H1 (cell line): ENCODE measurements at regions not wholly inside any gene's neighbourhood (a gene's known extent, or its start where the extent isn't known, plus 50 kb on each side); places are given as distances from the start of the nearest gene placed in this dataset.

ENCODE experiments used
- CTCF ChIA-PET: fragments of 300-600 bp; sonication (Branson Sonifier 250); formaldehyde crosslinking; loops from one replicate; lab custom pipeline; 2021; ENCODE audit not compliant: partially characterized antibody; lab: Charles Lee
- POLR2A ChIA-PET: fragments of 300-600 bp; sonication (Branson Sonifier 250); formaldehyde crosslinking; loops from one replicate; lab custom pipeline; 2021; ENCODE audit warnings: inconsistent platforms; ENCODE audit not compliant: partially characterized antibody; lab: Charles Lee
- DNase-seq, 2 experiments: peaks; one replicate each; pipeline versions ENCODE4 v3.0.0 to v3.0.0-alpha.2; 2010 to 2022; ENCODE audit warnings: low spot score in 2 of 2, low read depth in 1 of 2, mixed read lengths in 1 of 2
- FAIRE-seq: peaks from 2 replicates; lab custom pipeline; 2011; peaks lifted over from hg19 to GRCh38; lab: Jason Lieb, UNC
- H2AFZ ChIP-seq: 2 replicates; pipeline ENCODE4 v1.8.1; 2012; ENCODE audit warnings: low read length, inconsistent platforms
- H2AK5ac ChIP-seq: 2 replicates; pipeline ENCODE4 v1.6.1; 2013; ENCODE audit warnings: low read depth, low read length
- H2BK120ac ChIP-seq: replicated peaks from 2 replicates; pipeline ENCODE3; 2013; ENCODE audit warnings: low read depth, low read length, inconsistent platforms
- H2BK12ac ChIP-seq: 2 replicates; pipeline ENCODE4 v1.6.1; 2013; ENCODE audit warnings: low read depth, low read length
- H2BK15ac ChIP-seq: 2 replicates; pipeline ENCODE4 v1.6.1; 2013; ENCODE audit warnings: low read length
- H2BK20ac ChIP-seq: 2 replicates; pipeline ENCODE4 v1.6.1; 2013; ENCODE audit warnings: low read length
- H2BK5ac ChIP-seq: 2 replicates; pipeline ENCODE4 v1.6.1; 2013; ENCODE audit warnings: low read depth, low read length
- H3K14ac ChIP-seq: 2 replicates; pipeline ENCODE4 v1.6.1; 2013; ENCODE audit warnings: inconsistent platforms; ENCODE audit not compliant: insufficient read length
- H3K18ac ChIP-seq: 2 replicates; pipeline ENCODE4 v1.6.1; 2013; ENCODE audit warnings: low read length; ENCODE audit errors: extremely low read depth
- H3K23ac ChIP-seq: 2 replicates; pipeline ENCODE4 v1.6.1; 2013; ENCODE audit warnings: inconsistent platforms; ENCODE audit not compliant: insufficient read length
- H3K23me2 ChIP-seq: 2 replicates; pipeline ENCODE4 v1.6.1; 2013; ENCODE audit warnings: low read depth, low read length
- H3K27ac ChIP-seq: 2 replicates; pipeline ENCODE4 v1.6.1; 2011; ENCODE audit warnings: low read depth, low read length, inconsistent platforms
- H3K27me3 ChIP-seq, 4 experiments: replicated peaks in 1 of 4; 1 replicate in 1 of 4; 2 replicates in 3 of 4; pipeline versions ENCODE4 v1.6.1 to v1.8.1; 2011 to 2013; ENCODE audit warnings: low read length in 3 of 4, mild to moderate bottlenecking in 3 of 4, inconsistent platforms in 2 of 4, mixed read lengths in 2 of 4, moderate library complexity in 1 of 4; ENCODE audit not compliant: control insufficient read depth in 3 of 4, insufficient read depth in 3 of 4; ENCODE audit errors: extremely low read depth in 1 of 4
- H3K36me3 ChIP-seq, 4 experiments: 2 replicates each; pipeline versions ENCODE4 v1.6.1 to v1.8.1; 2011 to 2013; ENCODE audit warnings: mild to moderate bottlenecking in 4 of 4, low read length in 3 of 4, moderate library complexity in 2 of 4, control low read depth in 1 of 4, inconsistent platforms in 1 of 4; ENCODE audit not compliant: insufficient read depth in 4 of 4, control insufficient read depth in 2 of 4
- H3K4ac ChIP-seq: replicated peaks from 2 replicates; pipeline ENCODE3; 2013; ENCODE audit warnings: low read length, low read depth, mixed read lengths, inconsistent platforms; ENCODE audit not compliant: insufficient read length
- H3K4me1 ChIP-seq, 4 experiments: replicated peaks in 1 of 4; 1 replicate in 1 of 4; 2 replicates in 3 of 4; pipeline versions ENCODE4 v1.6.1 to v1.8.1; 2011 to 2013; ENCODE audit warnings: low read length in 3 of 4, inconsistent platforms in 2 of 4, mixed read lengths in 1 of 4; ENCODE audit not compliant: insufficient read depth in 4 of 4, control insufficient read depth in 3 of 4
- H3K4me2 ChIP-seq, 2 experiments: 2 replicates each; pipeline versions ENCODE4 v1.6.1 to v1.8.1; 2011 to 2013; ENCODE audit warnings: low read depth in 2 of 2, low read length in 2 of 2, control low read depth in 1 of 2, inconsistent platforms in 1 of 2, mild to moderate bottlenecking in 1 of 2; ENCODE audit not compliant: insufficient read depth in 1 of 2
- H3K4me3 ChIP-seq, 4 experiments: fragments of 200-600, 300-600 bp in 1 of 4; sonication (generic), shearing (Covaris generic), sonication (Bioruptor Twin) in 1 of 4; 2 replicates each; pipeline versions ENCODE4 v1.5.1 to v1.8.1; 2011 to 2016; ENCODE audit warnings: low read length in 4 of 4, low read depth in 3 of 4, control low read depth in 2 of 4, inconsistent platforms in 2 of 4, mild to moderate bottlenecking in 2 of 4, mixed read lengths in 1 of 4, moderate library complexity in 1 of 4; ENCODE audit not compliant: insufficient read depth in 2 of 4; ENCODE audit errors: extremely low read depth in 1 of 4
- H3K56ac ChIP-seq: replicated peaks from 2 replicates; pipeline ENCODE3; 2013; ENCODE audit warnings: low read depth, mild to moderate bottlenecking, mixed read lengths, low read length, inconsistent platforms; ENCODE audit not compliant: insufficient read length
- H3K79me1 ChIP-seq: 2 replicates; pipeline ENCODE4 v1.6.1; 2013; ENCODE audit warnings: low read depth, low read length, control low read depth
- H3K79me2 ChIP-seq, 2 experiments: 2 replicates each; pipeline versions ENCODE4 v1.6.1 to v1.8.1; 2012 to 2013; ENCODE audit warnings: low read length in 2 of 2, mild to moderate bottlenecking in 2 of 2, inconsistent platforms in 1 of 2; ENCODE audit not compliant: insufficient read depth in 2 of 2, control insufficient read depth in 1 of 2
- H3K9ac ChIP-seq, 4 experiments: replicated peaks in 1 of 4; 1 replicate in 1 of 4; 2 replicates in 3 of 4; pipeline versions ENCODE4 v1.6.1 to v1.8.1; 2011 to 2013; ENCODE audit warnings: low read depth in 3 of 4, low read length in 3 of 4, control low read depth in 2 of 4, mild to moderate bottlenecking in 2 of 4, moderate library complexity in 2 of 4, inconsistent platforms in 1 of 4; ENCODE audit errors: extremely low read depth in 1 of 4
- H3K9me3 ChIP-seq, 2 experiments: 2 replicates each; pipeline versions ENCODE4 v1.6.1 to v1.8.1; 2012 to 2013; ENCODE audit warnings: mild to moderate bottlenecking in 2 of 2, moderate library complexity in 2 of 2, control low read depth in 1 of 2, inconsistent platforms in 1 of 2, low read depth in 1 of 2, low read length in 1 of 2, mixed read lengths in 1 of 2; ENCODE audit not compliant: insufficient read depth in 2 of 2
- H4K20me1 ChIP-seq, 2 experiments: replicated peaks in 1 of 2; 2 replicates each; pipeline versions ENCODE3 to v1.8.1; 2011 to 2013; ENCODE audit warnings: inconsistent platforms in 2 of 2, low read length in 2 of 2, mild to moderate bottlenecking in 1 of 2; ENCODE audit not compliant: insufficient read depth in 2 of 2, control insufficient read depth in 1 of 2
- H4K5ac ChIP-seq: 2 replicates; pipeline ENCODE4 v1.6.1; 2013; ENCODE audit warnings: low read length, low read depth, mixed read lengths, inconsistent platforms; ENCODE audit not compliant: insufficient read length
- H4K8ac ChIP-seq: 2 replicates; pipeline ENCODE4 v1.8.0; 2013; ENCODE audit warnings: mild to moderate bottlenecking, moderate library complexity, low read length, inconsistent platforms; ENCODE audit not compliant: insufficient read depth; ENCODE audit errors: extremely low read depth
- H4K91ac ChIP-seq: replicated peaks from 2 replicates; pipeline ENCODE3; 2013; ENCODE audit warnings: low read length, mixed read lengths, inconsistent platforms; ENCODE audit not compliant: insufficient read length
- BACH1 ChIP-seq: IDR thresholded peaks from 2 replicates; pipeline ENCODE4 v1.6.1; 2012; ENCODE audit warnings: low read length, improper control_type of control experiment
- CHD1 ChIP-seq: IDR thresholded peaks from 2 replicates; pipeline ENCODE4 v1.6.1; 2012; ENCODE audit warnings: low read depth, low read length, improper control_type of control experiment
- E2F6 ChIP-seq: IDR thresholded peaks from 2 replicates; pipeline ENCODE4 v1.6.1; 2012; ENCODE audit warnings: inconsistent platforms
- EGR1 ChIP-seq: IDR thresholded peaks from 2 replicates; pipeline ENCODE4 v1.6.1; 2011; ENCODE audit warnings: low read depth, low read length, borderline replicate concordance
- FOSL1 ChIP-seq: IDR thresholded peaks from 2 replicates; pipeline ENCODE4 v1.6.1; 2011; ENCODE audit warnings: mild to moderate bottlenecking, low read depth, low read length, moderate library complexity; ENCODE audit not compliant: insufficient read depth
- NRF1 ChIP-seq: IDR thresholded peaks from 2 replicates; pipeline ENCODE4 v1.6.1; 2011; ENCODE audit warnings: mild to moderate bottlenecking, low read depth, low read length, improper control_type of control experiment
- POLR2A ChIP-seq, 2 experiments: IDR thresholded peaks; 1 replicate in 1 of 2; 2 replicates in 1 of 2; pipeline ENCODE4 v1.6.1; 2011; ENCODE audit warnings: low read depth in 2 of 2, low read length in 2 of 2, mild to moderate bottlenecking in 2 of 2; ENCODE audit errors: control extremely low read depth in 1 of 2
- POLR2AphosphoS5 ChIP-seq: IDR thresholded peaks from 2 replicates; pipeline ENCODE4 v1.6.1; 2011; ENCODE audit warnings: low read depth, low read length
- RFX5 ChIP-seq: IDR thresholded peaks from 2 replicates; pipeline ENCODE4 v1.6.1; 2011; ENCODE audit warnings: low read depth, low read length, improper control_type of control experiment, borderline replicate concordance
- SIN3A ChIP-seq, 2 experiments: IDR thresholded peaks in 1 of 2; conservative IDR thresholded peaks in 1 of 2; 2 replicates each; pipeline ENCODE4 v1.6.1; 2011 to 2012; ENCODE audit warnings: low read length in 2 of 2, improper control_type of control experiment in 1 of 2, low read depth in 1 of 2, mild to moderate bottlenecking in 1 of 2
- SP4 ChIP-seq: IDR thresholded peaks from 2 replicates; pipeline ENCODE4 v1.6.1; 2012; ENCODE audit warnings: low read length, inconsistent platforms
- SRF ChIP-seq: IDR thresholded peaks from 2 replicates; pipeline ENCODE4 v1.6.1; 2011; ENCODE audit warnings: mild to moderate bottlenecking, low read depth, low read length, moderate library complexity
- SUZ12 ChIP-seq: fragments of 200-600 bp; sonication (generic); IDR thresholded peaks from 2 replicates; pipeline ENCODE4 v1.6.1; 2012; ENCODE audit warnings: mild to moderate bottlenecking, inconsistent platforms, low read length, moderate library complexity, mixed read lengths
- TAF7 ChIP-seq: optimal IDR thresholded peaks from 2 replicates; pipeline ENCODE3; 2011; ENCODE audit warnings: low read depth, mild to moderate bottlenecking, inconsistent platforms, low read length, moderate library complexity, borderline replicate concordance
- TCF12 ChIP-seq: IDR thresholded peaks from 2 replicates; pipeline ENCODE4 v1.6.1; 2011; ENCODE audit warnings: low read depth, mild to moderate bottlenecking, low read length
- ZNF274 ChIP-seq: IDR thresholded peaks from 2 replicates; pipeline ENCODE4 v1.7.0; 2012; ENCODE audit warnings: low read length, borderline replicate concordance; ENCODE audit errors: extremely low read depth
- WGBS, 2 experiments: shearing (Covaris generic) in 1 of 2; methylation state at CpG; one replicate each; pipeline versions ENCODE4 v1.1.6 to v1.1.7; 2013 to 2015; ENCODE audit warnings: low lambda C conversion rate in 2 of 2, mixed read lengths in 2 of 2, inconsistent platforms in 1 of 2, low coverage in 1 of 2, missing lambda C conversion rate in 1 of 2; ENCODE audit not compliant: insufficient replicate concordance in 2 of 2, insufficient coverage in 1 of 2, insufficient read length in 1 of 2; ENCODE audit errors: extremely low coverage in 1 of 2, missing lambda C conversion rate in 1 of 2; 5-methylcytosine and 5-hydroxymethylcytosine counted together

DNA sequence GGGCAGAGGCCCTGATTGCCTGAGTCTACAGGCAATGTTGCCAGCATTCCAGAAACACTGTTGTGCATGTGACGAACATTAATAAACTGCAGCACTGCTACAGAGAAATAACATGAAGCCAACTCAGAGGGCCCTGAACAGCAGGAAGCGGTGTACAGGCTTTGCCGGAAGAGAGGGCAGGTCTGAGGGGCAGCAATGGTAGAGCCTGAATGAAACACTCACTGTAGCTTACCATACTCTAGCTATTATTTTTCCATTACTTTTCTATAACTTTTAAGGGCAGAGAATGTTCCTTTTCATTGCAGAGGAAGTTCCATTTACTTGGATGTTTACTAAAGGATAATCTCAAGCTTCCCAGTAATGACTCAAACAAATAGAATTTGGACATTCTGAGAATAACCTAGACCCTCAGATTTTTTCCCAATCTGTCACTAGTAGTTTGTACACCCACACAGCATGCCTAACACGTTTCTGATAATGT is 150.4 kb downstream of the MTX2 start:
- CTCF ChIA-PET: no interaction called here
- TF ChIP-seq POLR2A (IDR thresholded peaks at IDR 0.05; ENCODE audit: control extremely low read depth in 1 of 2, low read depth in 2 of 2, low read length in 2 of 2) (no peak), SUZ12 (no peak), RFX5 (no peak), EGR1 (no peak), TCF12 (no peak), SRF (no peak), BACH1 (no peak), FOSL1 (no peak), ZNF274 (no peak), POLR2AphosphoS5 (no peak), E2F6 (no peak), NRF1 (no peak), CHD1 (no peak), TAF7 (no peak), SIN3A (conservative IDR thresholded peaks at IDR 0.05 in 1 of 2, IDR thresholded peaks at IDR 0.05 in 1 of 2; ENCODE audit: low read depth in 1 of 2, low read length in 2 of 2) (no peak), SP4 (no peak)

More for the DNA sequence above, 150.4 kb downstream of the MTX2 start:
- no peak overlapping the region for H2BK15ac ChIP-seq
- no peak overlapping the region for H2BK120ac ChIP-seq
- no peaks in the 10 kb centered on the region for H3K23me2 ChIP-seq
- H2BK20ac ChIP-seq: no peak overlapping the region
- no peak for FAIRE-seq
- H3K27me3 ChIP-seq: no peaks in the 10 kb centered on the region
- H3K4me1 ChIP-seq: no peaks in the 10 kb centered on the region; a peak in 1 of 7 replicates
- WGBS, 2 experiments: 80% methylated on average over 4 of the region's 4 CpGs; no CpG with 5 or more reads in 1 of the 2 experiments
- H3K56ac ChIP-seq: no peak overlapping the region
- H2AK5ac ChIP-seq: no peak overlapping the region
- H3K18ac ChIP-seq: no peak overlapping the region
- no peaks in the 10 kb centered on the region for H3K36me3 ChIP-seq
- no peak overlapping the region for H4K8ac ChIP-seq
- H3K4ac ChIP-seq: no peak overlapping the region
- H3K4me3 ChIP-seq: no peak overlapping the region
- H4K20me1 ChIP-seq: no peaks in the 10 kb centered on the region
- DNase-seq: no peak
- H2BK5ac ChIP-seq: no peak overlapping the region
- POLR2A ChIA-PET: no interaction called here
- no peak overlapping the region for H4K5ac ChIP-seq
- no peak overlapping the region for H3K9ac ChIP-seq
- H3K23ac ChIP-seq: no peak overlapping the region
- no peak overlapping the region for H3K4me2 ChIP-seq
- H3K79me2 ChIP-seq: no peaks in the 10 kb centered on the region
- no peaks in the 10 kb centered on the region for H3K79me1 ChIP-seq
- no peak overlapping the region for H2AFZ ChIP-seq
- H2BK12ac ChIP-seq: no peak overlapping the region
- no peak overlapping the region for H4K91ac ChIP-seq
- H3K9me3 ChIP-seq: no peaks in the 10 kb centered on the region
- no peak overlapping the region for H3K14ac ChIP-seq
- no peak overlapping the region for H3K27ac ChIP-seq
